ENCODE measurements at regions not wholly inside any gene's neighbourhood (a gene's known extent, or its start where the extent isn't known, plus 50 kb on each side); places are given as distances from the start of the nearest gene placed in this dataset.

DNA sequence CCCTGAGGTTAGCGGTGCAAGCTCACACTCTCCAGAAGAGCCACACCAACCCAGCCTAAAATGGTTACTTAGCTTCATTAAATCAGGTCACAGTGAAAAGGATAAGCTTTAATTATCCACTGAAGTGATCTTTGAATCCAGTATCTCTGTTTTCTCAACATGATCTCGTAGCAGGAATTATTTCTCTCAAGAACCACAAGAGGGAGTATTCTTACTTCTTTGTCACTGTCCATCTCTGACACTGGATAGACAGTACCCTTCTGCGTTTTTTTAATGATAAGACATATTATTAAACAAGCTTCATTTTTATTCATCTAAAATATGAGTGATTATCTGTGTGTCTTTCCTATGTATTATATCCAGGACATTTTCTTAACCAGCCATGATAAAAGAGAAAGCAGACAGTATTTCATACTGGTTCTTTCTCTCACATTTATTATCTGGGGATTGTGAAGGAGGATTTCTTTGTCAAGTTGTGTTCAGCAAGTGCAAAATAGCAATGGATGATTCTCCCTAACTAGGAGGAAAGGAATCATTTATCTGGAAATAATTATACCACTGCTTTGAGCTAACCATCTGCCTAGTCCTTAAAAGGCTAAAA, 105.4 kb upstream of the CCDC54 start:
- no peak overlapping the region for H3K27ac ChIP-seq
- H3K4me2 ChIP-seq = no peak overlapping the region
- H3K27me3 Mint-ChIP-seq (ENCODE audit: insufficient read depth, low read depth) = peaks cover 2% of the 10 kb centered on the region
- no peaks in the 10 kb centered on the region for H3K9me3 ChIP-seq (ENCODE audit: low read depth)
- H2AFZ ChIP-seq (replicated peaks) = peak overlapping the region; percentile 78
- no peaks in the 10 kb centered on the region for H4K20me1 ChIP-seq (ENCODE audit: low read depth)
- H3K9ac ChIP-seq = no peak overlapping the region
- H3K27ac Mint-ChIP-seq = no peak overlapping the region
- TF ChIP-seq, protein P1, sequence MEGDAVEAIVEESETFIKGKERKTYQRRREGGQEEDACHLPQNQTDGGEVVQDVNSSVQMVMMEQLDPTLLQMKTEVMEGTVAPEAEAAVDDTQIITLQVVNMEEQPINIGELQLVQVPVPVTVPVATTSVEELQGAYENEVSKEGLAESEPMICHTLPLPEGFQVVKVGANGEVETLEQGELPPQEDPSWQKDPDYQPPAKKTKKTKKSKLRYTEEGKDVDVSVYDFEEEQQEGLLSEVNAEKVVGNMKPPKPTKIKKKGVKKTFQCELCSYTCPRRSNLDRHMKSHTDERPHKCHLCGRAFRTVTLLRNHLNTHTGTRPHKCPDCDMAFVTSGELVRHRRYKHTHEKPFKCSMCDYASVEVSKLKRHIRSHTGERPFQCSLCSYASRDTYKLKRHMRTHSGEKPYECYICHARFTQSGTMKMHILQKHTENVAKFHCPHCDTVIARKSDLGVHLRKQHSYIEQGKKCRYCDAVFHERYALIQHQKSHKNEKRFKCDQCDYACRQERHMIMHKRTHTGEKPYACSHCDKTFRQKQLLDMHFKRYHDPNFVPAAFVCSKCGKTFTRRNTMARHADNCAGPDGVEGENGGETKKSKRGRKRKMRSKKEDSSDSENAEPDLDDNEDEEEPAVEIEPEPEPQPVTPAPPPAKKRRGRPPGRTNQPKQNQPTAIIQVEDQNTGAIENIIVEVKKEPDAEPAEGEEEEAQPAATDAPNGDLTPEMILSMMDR (IDR thresholded peaks at IDR 0.05) = peak; percentile 80
- TF ChIP-seq EZH2 (IDR thresholded peaks at IDR 0.05) = no peak
- no peaks in the 10 kb centered on the region for H3K4me1 Mint-ChIP-seq
- H3F3A ChIP-seq (ENCODE audit: low read depth) = no peaks in the 10 kb centered on the region
- no peaks in the 10 kb centered on the region for H3K79me2 ChIP-seq (ENCODE audit: low read depth)
- no peaks in the 10 kb centered on the region for H3K9me3 Mint-ChIP-seq
- DNase-seq (ENCODE audit: low spot score) = peak; percentile 36
- H3K4me3 ChIP-seq = no peak overlapping the region
- no peaks in the 10 kb centered on the region for H3K36me3 ChIP-seq
- no peak overlapping the region for H3K4me3 Mint-ChIP-seq
- H3K27me3 ChIP-seq = no peaks in the 10 kb centered on the region
- H3K36me3 Mint-ChIP-seq = no peaks in the 10 kb centered on the region
- H3K4me1 ChIP-seq = no peaks in the 10 kb centered on the region

DNA sequence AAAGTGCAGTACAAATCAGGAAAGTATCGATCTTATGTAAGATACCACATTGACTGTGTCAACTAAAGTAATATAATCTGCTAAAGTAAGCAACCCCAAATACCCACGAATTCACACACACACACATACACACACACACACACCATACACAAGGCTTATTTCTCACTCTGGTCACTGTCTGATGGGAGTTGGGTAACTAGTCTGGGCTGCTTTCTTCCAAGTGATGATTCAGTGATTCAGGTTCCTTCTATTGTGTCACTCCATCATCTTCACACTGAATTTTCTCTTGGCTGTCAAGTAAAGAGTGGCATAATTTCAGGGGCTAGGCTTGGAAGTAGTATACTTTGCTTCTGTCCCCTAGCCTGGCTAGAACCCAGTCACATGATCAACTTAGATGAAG, 104.8 kb upstream of the CCDC54 start:
- H2AFZ ChIP-seq (replicated peaks) = no peak overlapping the region
- H3K4me3 Mint-ChIP-seq = no peak overlapping the region

DNA sequence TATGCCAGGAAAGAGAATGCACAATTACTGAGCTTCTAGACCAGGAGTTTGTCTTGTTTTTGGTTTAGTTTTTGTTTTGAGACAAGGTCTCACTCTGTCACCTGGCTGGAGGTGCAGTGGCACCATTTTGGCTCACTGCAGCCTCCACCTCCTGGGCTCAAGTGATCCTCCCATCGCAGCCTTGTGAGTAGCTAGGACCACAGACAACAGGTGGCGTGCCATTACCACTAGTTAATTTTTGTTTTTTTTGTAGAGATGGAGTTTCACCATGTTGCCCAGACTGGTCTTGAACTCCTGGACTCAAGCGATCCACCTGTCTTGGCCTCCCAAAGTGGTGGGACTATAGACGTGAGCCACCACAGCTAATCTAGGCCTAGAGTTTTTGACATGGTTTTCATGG, 104.4 kb upstream of the CCDC54 start:
- H3F3A ChIP-seq (ENCODE audit: low read depth) = no peaks in the 10 kb centered on the region

More for the DNA sequence above, 104.8 kb upstream of the CCDC54 start:
- H3K27me3 Mint-ChIP-seq (ENCODE audit: insufficient read depth, low read depth) = peaks cover 2% of the 10 kb centered on the region
- no peak for TF ChIP-seq EZH2phosphoT487 (IDR thresholded peaks at IDR 0.05)
- TF ChIP-seq EZH2 (IDR thresholded peaks at IDR 0.05) = no peak
- TF ChIP-seq, protein P1 (IDR thresholded peaks at IDR 0.05) = no peak
- H3K27ac Mint-ChIP-seq = no peak overlapping the region
- no peaks in the 10 kb centered on the region for H3K79me2 ChIP-seq (ENCODE audit: low read depth)
- H3K9ac ChIP-seq = no peak overlapping the region
- no peak overlapping the region for H3K4me3 ChIP-seq
- no peaks in the 10 kb centered on the region for H3K9me3 Mint-ChIP-seq
- no peak overlapping the region for H3K27ac ChIP-seq
- no peaks in the 10 kb centered on the region for H4K20me1 ChIP-seq (ENCODE audit: low read depth)
- H3F3A ChIP-seq (ENCODE audit: low read depth) = no peaks in the 10 kb centered on the region
- H3K27me3 ChIP-seq = no peaks in the 10 kb centered on the region
- H3K4me1 ChIP-seq = no peaks in the 10 kb centered on the region
- H3K36me3 Mint-ChIP-seq = no peaks in the 10 kb centered on the region
- no peak overlapping the region for H3K4me2 ChIP-seq
- H3K4me1 Mint-ChIP-seq = no peaks in the 10 kb centered on the region
- no peak for DNase-seq (ENCODE audit: low spot score)
- no peaks in the 10 kb centered on the region for H3K36me3 ChIP-seq
- H3K9me3 ChIP-seq (ENCODE audit: low read depth) = no peaks in the 10 kb centered on the region

More for the DNA sequence above, 104.4 kb upstream of the CCDC54 start:
- no peaks in the 10 kb centered on the region for H3K9me3 ChIP-seq (ENCODE audit: low read depth)
- Mint-ChIP-seq H3K27ac (no peak overlapping the region), H3K27me3 (ENCODE audit: insufficient read depth, low read depth) (peaks cover 2% of the 10 kb centered on the region), H3K4me3 (no peak overlapping the region), H3K9me3 (no peaks in the 10 kb centered on the region), H3K36me3 (no peaks in the 10 kb centered on the region), H3K4me1 (no peaks in the 10 kb centered on the region)
- H3K79me2 ChIP-seq (ENCODE audit: low read depth) = no peaks in the 10 kb centered on the region
- no peak overlapping the region for H2AFZ ChIP-seq (replicated peaks)
- H3K9ac ChIP-seq = no peak overlapping the region
- no peak for DNase-seq (ENCODE audit: low spot score)
- no peaks in the 10 kb centered on the region for H3K4me1 ChIP-seq
- no peaks in the 10 kb centered on the region for H3K36me3 ChIP-seq
- no peak overlapping the region for H3K4me2 ChIP-seq
- no peak for TF ChIP-seq EZH2phosphoT487 (IDR thresholded peaks at IDR 0.05)
- TF ChIP-seq EZH2 (IDR thresholded peaks at IDR 0.05) = no peak
- TF ChIP-seq, protein P1 (IDR thresholded peaks at IDR 0.05) = no peak
- H3K4me3 ChIP-seq = no peak overlapping the region
- no peak overlapping the region for H3K27ac ChIP-seq
- H4K20me1 ChIP-seq (ENCODE audit: low read depth) = no peaks in the 10 kb centered on the region
- no peaks in the 10 kb centered on the region for H3K27me3 ChIP-seq

Data from neural progenitor cell (in vitro differentiated cells).